Progenitor cell of endocrine pancreas (in vitro differentiated cells): ENCODE measurements at regions not wholly inside any gene's neighbourhood (a gene's known extent, or its start where the extent isn't known, plus 50 kb on each side); places are given as distances from the start of the nearest gene placed in this dataset.

Experiments
- DNase-seq: peaks from one replicate; pipeline ENCODE4 v3.0.0; 2021; ENCODE audit warnings: low spot score; ENCODE audit not compliant: unreplicated experiment
- H3K27ac Mint-ChIP-seq: 2 replicates; pipeline ENCODE4 v1.8.0; 2021; ENCODE audit warnings: mild to moderate bottlenecking, moderate library complexity, mixed read lengths
- H3K27me3 Mint-ChIP-seq: 2 replicates; pipeline ENCODE4 v1.8.0; 2021; ENCODE audit warnings: mixed read lengths
- H3K36me3 Mint-ChIP-seq: 2 replicates; pipeline ENCODE4 v1.8.0; 2022; ENCODE audit warnings: mixed read lengths; ENCODE audit not compliant: insufficient read depth
- H3K4me1 Mint-ChIP-seq: 2 replicates; pipeline ENCODE4 v1.8.0; 2021; ENCODE audit warnings: low read depth, mixed read lengths
- H3K4me3 Mint-ChIP-seq: 2 replicates; pipeline ENCODE4 v1.8.0; 2021; ENCODE audit warnings: low read depth, mild to moderate bottlenecking, moderate library complexity, mixed read lengths
- H3K9me3 Mint-ChIP-seq: 2 replicates; pipeline ENCODE4 v1.8.0; 2021; ENCODE audit warnings: low read depth, mixed read lengths
- TF ChIP-seq, protein P1 (sequence below): fragments of 200-600 bp; sonication (generic); IDR thresholded peaks from one replicate; pipeline ENCODE4 v1.5.0; 2021; ENCODE audit warnings: antibody characterized with exemption, mild to moderate bottlenecking; ENCODE audit not compliant: unreplicated experiment

DNA sequence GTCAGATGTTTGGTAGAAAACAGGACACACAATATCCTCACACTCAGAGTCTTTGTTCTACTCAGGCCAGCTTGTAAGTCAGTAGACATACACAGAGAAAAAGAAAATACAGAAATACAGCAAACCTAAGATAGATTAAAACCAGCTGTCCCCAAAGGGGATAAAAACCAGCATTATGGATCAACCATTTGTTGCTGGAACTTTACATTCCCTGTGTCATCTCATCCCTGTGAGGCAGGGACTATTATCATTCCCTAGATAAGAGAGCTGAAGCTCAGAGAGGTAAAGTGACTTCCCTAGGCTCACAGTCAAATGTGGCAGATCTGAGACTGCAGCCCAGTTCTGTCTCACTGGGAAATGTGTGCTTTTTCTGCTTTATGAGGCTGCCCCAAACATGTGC lies 80.7 kb downstream of the DMRTA2 start:
- Mint-ChIP-seq H3K27ac (no peak overlapping the region), H3K4me1 (no peaks in the 10 kb centered on the region), H3K36me3 (no peaks in the 10 kb centered on the region), H3K27me3 (peaks cover 36% of the 10 kb centered on the region), H3K4me3 (no peak overlapping the region), H3K9me3 (no peaks in the 10 kb centered on the region)
- DNase-seq: no peak
- TF ChIP-seq, protein P1, sequence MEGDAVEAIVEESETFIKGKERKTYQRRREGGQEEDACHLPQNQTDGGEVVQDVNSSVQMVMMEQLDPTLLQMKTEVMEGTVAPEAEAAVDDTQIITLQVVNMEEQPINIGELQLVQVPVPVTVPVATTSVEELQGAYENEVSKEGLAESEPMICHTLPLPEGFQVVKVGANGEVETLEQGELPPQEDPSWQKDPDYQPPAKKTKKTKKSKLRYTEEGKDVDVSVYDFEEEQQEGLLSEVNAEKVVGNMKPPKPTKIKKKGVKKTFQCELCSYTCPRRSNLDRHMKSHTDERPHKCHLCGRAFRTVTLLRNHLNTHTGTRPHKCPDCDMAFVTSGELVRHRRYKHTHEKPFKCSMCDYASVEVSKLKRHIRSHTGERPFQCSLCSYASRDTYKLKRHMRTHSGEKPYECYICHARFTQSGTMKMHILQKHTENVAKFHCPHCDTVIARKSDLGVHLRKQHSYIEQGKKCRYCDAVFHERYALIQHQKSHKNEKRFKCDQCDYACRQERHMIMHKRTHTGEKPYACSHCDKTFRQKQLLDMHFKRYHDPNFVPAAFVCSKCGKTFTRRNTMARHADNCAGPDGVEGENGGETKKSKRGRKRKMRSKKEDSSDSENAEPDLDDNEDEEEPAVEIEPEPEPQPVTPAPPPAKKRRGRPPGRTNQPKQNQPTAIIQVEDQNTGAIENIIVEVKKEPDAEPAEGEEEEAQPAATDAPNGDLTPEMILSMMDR: no peak

DNA sequence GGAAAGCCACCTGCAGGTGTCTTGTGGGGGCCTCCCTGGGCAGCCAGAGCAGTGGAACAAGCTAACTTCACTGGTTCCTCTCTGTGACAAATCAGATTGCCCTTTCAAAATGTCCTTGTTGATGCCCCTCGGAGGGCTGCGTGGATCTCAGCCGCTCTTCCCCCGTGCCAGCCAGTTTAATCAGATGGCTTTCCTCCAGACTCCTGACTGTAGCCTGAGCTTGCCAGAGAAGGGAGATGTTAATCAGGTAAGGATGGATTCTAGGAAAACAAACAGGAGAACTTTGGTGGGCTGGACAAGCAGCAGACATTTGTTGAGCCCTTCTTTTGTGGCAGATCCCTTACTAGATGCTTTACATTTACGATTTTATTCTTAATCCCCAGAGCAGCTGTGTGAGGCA lies 88.2 kb downstream of the DMRTA2 start:
- DNase-seq: no peak
- H3K36me3 Mint-ChIP-seq: no peaks in the 10 kb centered on the region
- H3K4me3 Mint-ChIP-seq: no peak overlapping the region
- H3K27me3 Mint-ChIP-seq: peaks cover 67% of the 10 kb centered on the region
- H3K27ac Mint-ChIP-seq: no peak overlapping the region
- TF ChIP-seq, protein P1: no peak
- H3K9me3 Mint-ChIP-seq: no peaks in the 10 kb centered on the region
- no peaks in the 10 kb centered on the region for H3K4me1 Mint-ChIP-seq

DNA sequence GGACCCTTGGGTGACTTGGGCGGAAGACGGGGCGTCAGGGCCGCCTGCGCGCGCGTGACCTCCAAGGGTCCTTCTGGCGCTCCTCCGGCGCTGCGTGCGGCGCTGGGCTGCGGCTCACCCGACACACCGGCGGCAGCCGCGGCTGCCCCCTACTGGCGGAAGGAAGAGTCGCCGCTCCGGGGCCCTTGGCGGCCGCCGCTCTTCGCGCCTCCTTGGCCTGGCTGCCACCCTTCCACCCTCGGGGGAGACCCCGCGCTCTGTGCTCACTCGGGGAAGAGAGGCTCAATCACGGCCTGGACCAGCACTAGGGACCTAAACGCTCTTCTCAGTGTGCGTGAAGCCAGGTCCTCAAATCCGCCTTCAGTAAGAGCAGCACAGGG lies 89.7 kb downstream of the DMRTA2 start:
- Mint-ChIP-seq H3K36me3 (no peaks in the 10 kb centered on the region), H3K4me3 (peak overlapping the region; percentile 52)

DNA sequence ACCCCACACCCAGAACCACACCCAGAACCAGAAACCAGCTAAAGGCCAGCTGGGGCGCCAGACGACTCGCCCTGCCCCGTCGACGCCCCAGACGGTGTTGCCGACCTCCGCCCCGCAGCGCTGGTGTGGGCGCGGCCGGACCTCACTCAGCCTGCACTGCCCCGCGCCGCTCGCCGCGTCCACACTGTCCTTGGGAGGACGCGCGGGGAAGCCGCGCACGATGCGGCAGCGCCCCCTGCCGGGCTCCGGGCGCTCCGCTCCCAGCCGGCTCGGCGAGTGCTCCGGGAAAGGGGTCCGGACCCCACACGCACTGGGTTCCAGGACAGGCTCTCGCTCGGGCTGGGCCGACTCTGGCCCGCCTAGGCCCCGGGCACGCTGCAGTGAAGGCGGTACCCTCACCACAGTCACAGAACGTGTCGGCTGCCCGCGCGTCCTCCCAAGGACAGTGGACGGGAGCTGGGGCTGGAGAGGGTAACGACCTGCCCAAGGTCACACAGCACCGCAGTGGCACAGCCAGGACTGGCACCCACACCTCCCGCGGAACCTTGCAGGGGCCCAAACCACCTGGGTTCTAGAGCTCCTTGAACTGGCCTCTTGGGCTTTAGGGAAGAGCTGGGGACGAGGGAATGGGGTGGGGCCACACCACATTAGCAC lies 90.2 kb downstream of the DMRTA2 start:
- TF ChIP-seq, protein P1: peak; percentile 91
- Mint-ChIP-seq H3K9me3 (no peaks in the 10 kb centered on the region), H3K27ac (no peak overlapping the region), H3K27me3 (peaks cover 74% of the 10 kb centered on the region), H3K4me3 (peak overlapping the region; percentile 52), H3K4me1 (no peaks in the 10 kb centered on the region), H3K36me3 (no peaks in the 10 kb centered on the region)
- peak; percentile 65 for DNase-seq

More for the DNA sequence above, 89.7 kb downstream of the DMRTA2 start:
- Mint-ChIP-seq H3K4me1 (no peaks in the 10 kb centered on the region), H3K9me3 (no peaks in the 10 kb centered on the region), H3K27me3 (peaks cover 77% of the 10 kb centered on the region), H3K27ac (no peak overlapping the region)
- TF ChIP-seq, protein P1: peak; percentile 67
- DNase-seq: peak; percentile 52

DNA sequence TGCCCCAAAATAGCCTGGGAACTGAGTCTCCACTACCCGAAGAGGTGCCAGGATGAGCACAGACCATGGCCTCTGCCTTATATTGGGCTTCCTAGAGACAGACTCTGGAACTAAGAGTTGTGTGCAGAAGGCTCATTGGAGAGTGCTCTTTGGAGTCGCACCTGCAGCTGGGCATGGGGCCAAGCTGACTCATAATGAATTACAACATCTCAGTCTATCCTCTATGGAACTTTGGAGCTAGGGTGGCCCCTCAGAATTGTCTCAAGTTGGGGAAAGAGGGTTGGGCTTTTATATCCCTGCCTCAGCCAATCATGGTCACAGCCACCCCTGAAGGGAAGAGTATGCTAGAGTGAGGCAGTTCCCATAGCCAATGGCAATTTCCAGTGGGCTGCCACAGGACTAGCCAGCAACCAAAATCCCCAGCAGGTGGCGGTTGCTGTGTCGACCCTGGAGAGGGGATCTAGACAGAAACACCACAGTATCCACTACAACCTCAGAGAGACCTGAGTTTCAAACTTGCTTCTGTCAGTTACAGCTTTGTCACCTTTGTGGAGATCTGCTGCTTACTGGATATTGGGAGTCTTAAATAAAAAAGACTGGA lies 93.8 kb downstream of the DMRTA2 start:
- Mint-ChIP-seq H3K27ac (no peak overlapping the region), H3K36me3 (no peaks in the 10 kb centered on the region), H3K27me3 (peaks cover 49% of the 10 kb centered on the region), H3K4me3 (no peak overlapping the region), H3K9me3 (no peaks in the 10 kb centered on the region), H3K4me1 (no peaks in the 10 kb centered on the region)
- TF ChIP-seq, protein P1: peak; percentile 27
- no peak for DNase-seq
